ENCODE measurements at regions not wholly inside any gene's neighbourhood (a gene's known extent, or its start where the extent isn't known, plus 50 kb on each side); places are given as distances from the start of the nearest gene placed in this dataset.

- TF ChIP-seq SP1 (IDR thresholded peaks at IDR 0.05; ENCODE audit: low read depth, low read length), result no peak
- TF ChIP-seq CTCF (IDR thresholded peaks at IDR 0.05; ENCODE audit: control extremely low read depth in 1 of 3, insufficient read depth in 1 of 3, low read depth in 1 of 3, low read length in 3 of 3), result no peak
- no peak for TF ChIP-seq EP300 (IDR thresholded peaks at IDR 0.05; ENCODE audit: borderline replicate concordance in 1 of 2, low read depth in 2 of 2, low read length in 2 of 2)
- TF ChIP-seq NRF1 (IDR thresholded peaks at IDR 0.05; ENCODE audit: low read depth, low read length), result no peak
- no peak for TF ChIP-seq JUN (IDR thresholded peaks at IDR 0.05; ENCODE audit: low read depth, low read length)
- TF ChIP-seq USF2 (IDR thresholded peaks at IDR 0.05; ENCODE audit: low read length), result no peak
- TF ChIP-seq MAX (IDR thresholded peaks at IDR 0.05), result no peak
- no peak for TF ChIP-seq GTF2F1 (IDR thresholded peaks at IDR 0.05; ENCODE audit: borderline replicate concordance, low read depth, low read length)
- no peak for TF ChIP-seq CEBPB (IDR thresholded peaks at IDR 0.05; ENCODE audit: low read depth, low read length)
Observed at GRCh38 chr9:90975781-90976538, 174.3 kb downstream of the SYK start.
